KMS-11 (cell line): ENCODE measurements at regions not wholly inside any gene's neighbourhood (a gene's known extent, or its start where the extent isn't known, plus 50 kb on each side); places are given as distances from the start of the nearest gene placed in this dataset.

ENCODE experiments used
- H2AFZ ChIP-seq: fragments of 200-600 bp; sonication (generic); 2 replicates; pipeline ENCODE4 v1.6.1; 2016; ENCODE audit warnings: antibody characterized with exemption, mixed run types, low read depth
- H3K27ac ChIP-seq: fragments of 200-600 bp; sonication (generic); 2 replicates; pipeline ENCODE4 v1.6.1; 2016; ENCODE audit warnings: mild to moderate bottlenecking, mixed run types
- H3K27me3 ChIP-seq: fragments of 200-600 bp; sonication (generic); 2 replicates; pipeline ENCODE4 v1.6.1; 2017; ENCODE audit warnings: mild to moderate bottlenecking, low read depth, mixed run types, moderate library complexity; ENCODE audit not compliant: insufficient read depth
- H3K36me3 ChIP-seq: fragments of 200-600 bp; sonication (generic); 2 replicates; pipeline ENCODE4 v1.6.1; 2017; ENCODE audit warnings: mild to moderate bottlenecking, mixed run types; ENCODE audit not compliant: insufficient read depth
- H3K4me1 ChIP-seq: fragments of 200-600 bp; sonication (generic); 2 replicates; pipeline ENCODE4 v1.6.1; 2016; ENCODE audit warnings: mild to moderate bottlenecking, low read depth, mixed run types; ENCODE audit not compliant: poor library complexity, severe bottlenecking
- H3K4me2 ChIP-seq: fragments of 200-600 bp; sonication (generic); 2 replicates; pipeline ENCODE4 v1.7.0; 2016; ENCODE audit warnings: mild to moderate bottlenecking, mixed run types
- H3K4me3 ChIP-seq: fragments of 200-600 bp; sonication (generic); IDR thresholded peaks from 2 replicates; pipeline ENCODE4 v1.6.1; 2017; ENCODE audit warnings: low read depth, low read length, mixed read lengths; ENCODE audit not compliant: insufficient read depth
- H3K79me2 ChIP-seq: fragments of 200-600 bp; sonication (generic); 2 replicates; pipeline ENCODE4 v1.6.1; 2016; ENCODE audit warnings: low read depth, mixed run types; ENCODE audit not compliant: insufficient read depth
- H3K9ac ChIP-seq: fragments of 200-600 bp; sonication (generic); 2 replicates; pipeline ENCODE4 v1.6.1; 2016; ENCODE audit warnings: mild to moderate bottlenecking, mixed run types
- H4K20me1 ChIP-seq: fragments of 200-600 bp; sonication (generic); 2 replicates; pipeline ENCODE4 v1.6.1; 2016; ENCODE audit warnings: mild to moderate bottlenecking, mixed run types; ENCODE audit not compliant: insufficient read depth
- TF ChIP-seq, protein P1 (sequence below): fragments of 200-600 bp; sonication (generic); conservative IDR thresholded peaks from 2 replicates; pipeline ENCODE4 v1.6.1; 2017; ENCODE audit warnings: low read depth, mild to moderate bottlenecking, antibody characterized with exemption, low read length, moderate library complexity, mixed read lengths

DNA sequence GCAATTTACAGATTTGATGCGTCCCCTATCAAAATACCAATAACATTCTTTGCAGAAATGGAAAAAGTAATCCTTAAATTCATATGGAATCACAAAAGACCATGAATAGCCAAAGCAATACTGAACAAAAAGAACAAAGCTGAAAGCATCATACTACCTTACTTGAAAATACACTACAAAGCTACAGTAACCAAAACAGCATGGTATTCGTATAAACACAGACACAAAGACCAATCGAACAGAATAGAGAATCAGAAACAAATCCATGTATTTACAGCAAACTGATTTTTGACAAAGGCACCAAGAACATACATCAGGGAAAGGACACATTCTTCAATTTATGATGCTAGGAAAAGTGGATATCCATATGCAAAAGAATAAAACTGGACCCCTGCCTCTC, 206.5 kb upstream of the PDE10A start:
- peaks cover 15% of the 10 kb centered on the region for H3K4me1 ChIP-seq
- no peaks in the 10 kb centered on the region for H3K79me2 ChIP-seq
- H3K27ac ChIP-seq = no peak overlapping the region
- H3K9ac ChIP-seq = no peak overlapping the region
- TF ChIP-seq, protein P1, sequence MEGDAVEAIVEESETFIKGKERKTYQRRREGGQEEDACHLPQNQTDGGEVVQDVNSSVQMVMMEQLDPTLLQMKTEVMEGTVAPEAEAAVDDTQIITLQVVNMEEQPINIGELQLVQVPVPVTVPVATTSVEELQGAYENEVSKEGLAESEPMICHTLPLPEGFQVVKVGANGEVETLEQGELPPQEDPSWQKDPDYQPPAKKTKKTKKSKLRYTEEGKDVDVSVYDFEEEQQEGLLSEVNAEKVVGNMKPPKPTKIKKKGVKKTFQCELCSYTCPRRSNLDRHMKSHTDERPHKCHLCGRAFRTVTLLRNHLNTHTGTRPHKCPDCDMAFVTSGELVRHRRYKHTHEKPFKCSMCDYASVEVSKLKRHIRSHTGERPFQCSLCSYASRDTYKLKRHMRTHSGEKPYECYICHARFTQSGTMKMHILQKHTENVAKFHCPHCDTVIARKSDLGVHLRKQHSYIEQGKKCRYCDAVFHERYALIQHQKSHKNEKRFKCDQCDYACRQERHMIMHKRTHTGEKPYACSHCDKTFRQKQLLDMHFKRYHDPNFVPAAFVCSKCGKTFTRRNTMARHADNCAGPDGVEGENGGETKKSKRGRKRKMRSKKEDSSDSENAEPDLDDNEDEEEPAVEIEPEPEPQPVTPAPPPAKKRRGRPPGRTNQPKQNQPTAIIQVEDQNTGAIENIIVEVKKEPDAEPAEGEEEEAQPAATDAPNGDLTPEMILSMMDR = no peak
- H3K27me3 ChIP-seq = no peaks in the 10 kb centered on the region
- H3K4me2 ChIP-seq = no peak overlapping the region
- no peak overlapping the region for H2AFZ ChIP-seq
- H3K4me3 ChIP-seq = no peak overlapping the region
- H3K36me3 ChIP-seq = no peaks in the 10 kb centered on the region
- H4K20me1 ChIP-seq = no peaks in the 10 kb centered on the region

DNA sequence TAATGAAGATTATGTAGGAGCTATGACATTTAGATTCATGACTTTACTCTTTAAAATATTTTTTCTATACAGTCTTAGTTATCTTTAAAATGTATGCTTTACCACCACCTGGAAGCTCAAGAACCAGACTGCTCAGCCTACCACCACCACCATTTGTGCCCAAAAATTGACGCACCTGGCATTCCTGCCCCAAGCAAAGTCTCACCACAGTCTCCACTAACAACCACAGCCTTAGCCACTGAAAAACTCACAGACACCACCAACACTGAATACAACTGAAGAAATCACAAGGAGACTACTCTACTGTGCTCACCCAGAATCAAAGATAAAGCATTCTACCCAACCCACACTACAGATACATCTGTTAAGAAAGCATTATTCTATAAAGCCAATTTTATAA, 201.9 kb upstream of the PDE10A start:
- H3K4me1 ChIP-seq = peaks cover 54% of the 10 kb centered on the region
- no peaks in the 10 kb centered on the region for H3K27me3 ChIP-seq
- no peak overlapping the region for H3K9ac ChIP-seq

DNA sequence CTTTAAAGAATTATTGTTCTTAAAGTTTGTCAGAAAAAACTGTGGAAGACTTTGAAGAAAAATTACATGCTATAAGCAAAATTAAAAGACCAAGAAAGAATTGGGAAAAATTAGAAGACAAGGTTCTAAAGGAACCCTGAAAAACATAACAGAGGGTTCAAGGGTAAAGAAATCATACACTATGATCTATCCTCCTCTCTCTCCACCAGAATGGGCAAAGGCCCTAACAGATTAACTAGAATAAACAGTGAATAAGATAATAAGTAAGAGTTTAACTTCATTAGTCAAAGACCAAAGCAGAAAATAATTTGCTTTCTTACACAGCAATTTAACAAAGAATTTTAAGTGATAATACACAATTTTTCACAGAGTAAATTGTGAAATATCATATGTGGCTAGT, 201.2 kb upstream of the PDE10A start:
- H2AFZ ChIP-seq = no peak overlapping the region
- no peaks in the 10 kb centered on the region for H4K20me1 ChIP-seq
- no peaks in the 10 kb centered on the region for H3K79me2 ChIP-seq
- TF ChIP-seq, protein P1 = no peak
- H3K4me3 ChIP-seq = no peak overlapping the region
- no peaks in the 10 kb centered on the region for H3K36me3 ChIP-seq
- H3K4me1 ChIP-seq = peaks cover 54% of the 10 kb centered on the region
- H3K4me2 ChIP-seq = peak overlapping the region; percentile 50; the same call in 1 of the 2 replicates
- H3K9ac ChIP-seq = no peak overlapping the region
- H3K27me3 ChIP-seq = no peaks in the 10 kb centered on the region
- no peak overlapping the region for H3K27ac ChIP-seq

More for the DNA sequence above, 201.9 kb upstream of the PDE10A start:
- no peak overlapping the region for H3K4me3 ChIP-seq
- H2AFZ ChIP-seq = no peak overlapping the region
- no peaks in the 10 kb centered on the region for H4K20me1 ChIP-seq
- H3K36me3 ChIP-seq = no peaks in the 10 kb centered on the region
- TF ChIP-seq, protein P1 = no peak
- H3K79me2 ChIP-seq = no peaks in the 10 kb centered on the region
- H3K4me2 ChIP-seq = peak overlapping the region; percentile 50; the same call in 1 of the 2 replicates
- H3K27ac ChIP-seq = no peak overlapping the region

DNA sequence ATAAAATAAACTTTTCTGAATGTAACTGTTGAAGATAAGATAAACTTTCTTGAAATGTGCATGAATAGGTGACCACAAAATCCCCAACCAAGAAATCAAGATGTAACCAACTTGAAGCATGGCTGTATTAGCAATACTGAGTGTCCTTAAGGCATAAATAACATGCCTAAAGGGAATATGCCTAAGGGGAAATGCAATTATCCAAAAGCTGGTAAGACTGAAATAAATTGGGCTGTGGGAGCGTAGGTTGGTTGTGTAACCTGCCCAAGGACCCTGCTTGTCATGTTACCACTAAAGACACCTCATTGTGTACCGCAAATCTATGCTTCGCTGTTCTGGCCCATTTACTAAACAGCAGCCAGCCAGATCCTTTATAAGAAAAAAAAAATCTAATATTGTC, 200.8 kb upstream of the PDE10A start:
- Histone ChIP-seq H4K20me1 (no peaks in the 10 kb centered on the region), H3K27ac (no peak overlapping the region), H3K27me3 (no peaks in the 10 kb centered on the region), H3K36me3 (no peaks in the 10 kb centered on the region), H3K4me2 (peak overlapping the region; percentile 50; the same call in 1 of the 2 replicates), H3K4me1 (peaks cover 54% of the 10 kb centered on the region), H3K79me2 (no peaks in the 10 kb centered on the region), H2AFZ (no peak overlapping the region), H3K9ac (no peak overlapping the region), H3K4me3 (no peak overlapping the region)
- TF ChIP-seq, protein P1 = no peak
